OCI-M2 (cell line): ENCODE measurements at regions not wholly inside any gene's neighbourhood (a gene's known extent, or its start where the extent isn't known, plus 50 kb on each side); places are given as distances from the start of the nearest gene placed in this dataset.
"Not testable (repeated sequence)": the region's sequence is repeated elsewhere in the genome, so short reads cannot be mapped to it uniquely, and the experiment has no call there.

Source experiments
- DNase-seq: peaks from one replicate; lab custom pipeline; 2025; ENCODE audit not compliant: unreplicated experiment; lab: John Stamatoyannopoulos, UW

- no peak for DNase-seq
Measured at GRCh38 chr18:1039421-1039820, 134.8 kb downstream of the ADCYAP1 start.

DNA sequence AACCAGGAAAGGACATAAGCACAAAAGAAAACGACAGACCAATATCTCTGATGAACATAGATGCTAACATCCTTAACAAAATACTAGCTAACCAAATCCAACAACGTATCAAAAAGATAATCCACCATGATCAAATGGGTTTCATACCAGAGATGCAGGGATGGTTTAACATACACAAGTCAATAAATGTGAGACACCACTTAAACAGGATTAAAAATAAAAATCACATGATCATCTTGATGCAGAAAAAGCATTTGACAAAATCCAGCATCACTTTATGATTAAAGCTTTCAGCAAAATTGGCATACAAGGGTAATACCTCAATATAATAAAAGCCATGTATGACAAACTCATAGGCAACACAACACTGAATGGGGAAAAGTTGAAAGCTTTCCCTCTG, 138.4 kb downstream of the ADCYAP1 start:
- not testable (repeated sequence) for DNase-seq

DNA sequence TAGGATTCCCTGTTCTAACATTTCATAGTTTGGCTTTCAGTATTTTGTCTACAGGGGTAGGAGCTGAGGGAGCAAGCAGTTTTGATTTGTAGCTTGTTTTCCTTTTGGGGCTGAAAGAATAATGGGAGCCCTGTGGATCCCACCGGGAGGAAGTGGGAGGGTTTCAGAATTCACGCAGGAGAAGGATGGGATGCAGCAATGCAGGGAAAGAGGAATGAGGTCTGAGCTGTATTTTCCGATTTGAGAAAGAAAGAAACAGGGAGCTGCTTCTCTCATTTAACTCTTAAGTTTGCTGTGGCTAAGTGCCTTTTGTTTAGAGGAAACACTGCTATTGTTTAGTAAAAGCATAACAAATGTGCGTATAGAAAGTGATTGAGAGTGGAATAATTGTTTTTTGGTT, 141.0 kb downstream of the ADCYAP1 start:
- no peak for DNase-seq

DNA sequence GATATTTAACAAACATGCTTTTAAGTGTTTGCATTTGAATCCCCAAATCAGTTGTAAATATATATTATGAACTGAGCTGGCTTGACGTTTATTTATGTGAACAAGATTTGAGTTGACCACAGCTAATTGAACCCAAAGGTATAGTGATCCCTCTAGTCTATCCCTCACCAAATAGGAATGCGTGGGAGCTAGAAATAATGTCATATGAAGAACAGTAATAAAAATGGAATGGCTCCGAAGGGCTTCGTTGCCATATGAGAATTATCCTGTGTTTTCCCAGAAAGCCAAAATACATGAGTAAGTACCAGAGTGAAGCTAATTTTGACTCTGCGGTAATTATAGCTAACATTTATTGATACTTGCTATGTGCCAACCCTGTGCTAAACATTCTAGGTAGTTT, 142.7 kb downstream of the ADCYAP1 start:
- DNase-seq, result no peak

GRCh38 chr18:1048032-1048431, 143.4 kb downstream of the ADCYAP1 start:
- DNase-seq, result no peak

GRCh38 chr18:1049173-1049572, 144.5 kb downstream of the ADCYAP1 start:
- no peak for DNase-seq

- no peak for DNase-seq
Measured at GRCh38 chr18:1050012-1050657, 145.5 kb downstream of the ADCYAP1 start.

DNA sequence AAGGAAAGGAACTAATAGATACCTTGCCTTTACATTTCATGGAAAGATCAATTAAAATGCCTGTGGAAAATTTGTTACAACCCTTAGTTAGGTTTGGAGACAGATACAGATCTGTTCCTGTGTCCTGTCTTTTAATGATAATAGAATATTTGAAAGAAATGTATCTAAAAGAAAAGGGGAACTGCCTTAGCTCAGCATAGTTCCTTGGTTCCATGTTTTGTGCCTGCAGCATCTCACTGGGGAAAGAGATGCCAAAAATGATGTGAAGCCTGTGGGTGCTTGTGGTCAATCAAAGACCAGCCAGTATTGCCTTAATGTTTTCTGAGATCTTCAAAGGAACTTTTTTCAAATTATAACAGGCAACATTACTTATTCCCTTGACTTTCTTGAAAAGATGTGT, 147.6 kb downstream of the ADCYAP1 start:
- no peak for DNase-seq

DNA sequence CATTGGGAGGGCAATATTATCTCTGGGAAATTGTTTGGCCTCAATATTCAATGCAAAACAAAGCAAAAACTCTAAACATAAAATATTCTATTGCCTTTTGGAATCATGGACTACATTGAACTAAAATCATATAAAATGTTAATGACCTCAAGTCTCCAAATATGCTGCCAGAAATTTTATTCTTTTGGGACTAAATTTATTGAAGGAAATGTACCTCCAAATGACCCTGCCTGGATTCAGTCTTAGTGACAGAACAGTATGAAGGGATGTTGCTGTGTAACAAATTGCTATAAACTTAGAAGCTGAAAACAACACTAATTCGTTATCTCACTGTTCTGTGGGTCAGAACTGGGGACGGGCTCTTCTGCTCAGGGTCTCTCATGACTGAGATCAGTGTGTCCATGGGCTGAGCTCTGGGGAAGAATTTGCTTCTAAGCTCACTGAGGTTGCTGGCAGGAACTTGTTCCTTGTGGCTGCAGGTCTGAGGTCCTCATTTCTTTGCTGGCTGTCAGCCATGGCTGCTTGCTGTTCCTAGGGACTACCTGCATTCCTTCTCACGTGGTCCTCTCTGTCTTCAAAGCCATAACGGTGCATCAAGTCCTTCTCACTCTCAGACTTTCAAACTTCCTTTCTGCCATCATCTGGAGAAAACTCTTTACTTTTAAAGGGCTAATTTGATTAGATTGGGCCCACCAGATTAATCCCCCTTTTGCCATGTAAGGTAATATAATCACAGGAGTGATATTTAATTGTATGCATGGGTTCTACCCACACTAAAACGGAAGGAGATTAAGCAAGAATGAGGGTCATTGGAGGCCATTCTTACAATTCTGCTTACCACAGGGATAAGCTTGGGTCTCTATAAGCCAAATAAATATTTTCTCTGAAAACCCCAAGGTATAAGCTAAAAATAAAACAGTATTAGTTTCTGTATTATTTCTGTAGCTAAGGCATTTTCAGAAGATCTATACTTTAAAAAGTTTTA, 149.0 kb downstream of the ADCYAP1 start:
- no peak for DNase-seq

DNA sequence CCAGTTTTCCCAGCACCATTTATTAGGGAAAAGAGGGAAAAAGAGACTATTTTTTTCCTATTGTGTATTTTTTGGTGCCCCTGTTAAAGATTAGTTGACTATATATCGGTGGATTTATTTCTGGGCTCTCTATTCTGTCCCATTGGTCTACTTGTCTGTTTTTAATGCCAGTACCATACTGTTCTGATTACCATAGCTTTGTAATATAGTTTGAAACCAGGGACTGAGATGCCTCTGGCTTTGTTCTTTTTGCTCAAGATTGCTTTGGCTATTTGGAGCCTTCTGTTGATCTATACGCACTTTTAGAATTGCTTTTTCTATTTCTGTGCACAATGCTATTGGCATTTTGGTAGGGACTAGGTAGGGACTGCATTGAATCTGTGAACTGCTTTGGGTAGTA, 151.7 kb downstream of the ADCYAP1 start:
- DNase-seq, result no peak

- DNase-seq, result no peak
Measured at GRCh38 chr18:1057367-1057766, 152.7 kb downstream of the ADCYAP1 start.

DNA sequence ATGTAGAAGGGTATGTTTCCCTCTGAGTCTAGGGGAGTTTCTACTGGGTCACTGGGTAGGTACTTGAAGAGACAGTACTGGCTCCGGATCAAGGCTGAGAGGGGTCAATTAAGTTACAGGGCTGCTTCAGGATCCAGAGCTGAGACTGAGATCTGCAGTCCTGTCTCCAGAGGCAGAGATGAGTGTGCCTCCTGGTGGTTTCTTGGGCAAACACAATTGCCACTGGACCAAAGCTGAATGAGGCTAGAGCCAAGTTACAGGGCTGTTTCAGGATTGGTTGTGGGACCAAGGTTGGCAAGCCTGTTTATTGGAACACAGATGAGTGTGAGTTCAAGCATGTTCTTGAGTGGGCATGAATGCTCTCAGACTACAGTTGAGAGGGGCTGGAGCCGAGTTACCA, 157.9 kb downstream of the ADCYAP1 start:
- DNase-seq, result no peak

DNA sequence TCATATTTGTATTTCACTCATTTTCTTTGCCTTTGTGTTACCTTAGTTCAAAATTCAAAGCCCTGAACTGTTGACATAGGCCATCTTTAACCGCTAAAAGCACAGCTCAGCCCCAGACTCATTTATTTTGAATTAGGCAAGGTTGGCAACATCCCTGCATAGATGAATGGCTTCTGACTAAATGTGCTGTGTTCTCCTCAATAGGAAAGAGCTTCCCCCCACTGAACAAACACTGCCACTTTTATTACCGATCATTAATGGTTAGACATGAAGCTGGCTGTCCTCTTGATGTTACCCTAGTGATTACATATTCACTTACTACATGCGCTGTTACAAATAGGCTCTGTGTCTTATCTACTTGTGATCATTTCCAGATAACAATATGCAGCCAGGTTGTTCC, 170.7 kb downstream of the ADCYAP1 start:
- DNase-seq, result no peak

DNA sequence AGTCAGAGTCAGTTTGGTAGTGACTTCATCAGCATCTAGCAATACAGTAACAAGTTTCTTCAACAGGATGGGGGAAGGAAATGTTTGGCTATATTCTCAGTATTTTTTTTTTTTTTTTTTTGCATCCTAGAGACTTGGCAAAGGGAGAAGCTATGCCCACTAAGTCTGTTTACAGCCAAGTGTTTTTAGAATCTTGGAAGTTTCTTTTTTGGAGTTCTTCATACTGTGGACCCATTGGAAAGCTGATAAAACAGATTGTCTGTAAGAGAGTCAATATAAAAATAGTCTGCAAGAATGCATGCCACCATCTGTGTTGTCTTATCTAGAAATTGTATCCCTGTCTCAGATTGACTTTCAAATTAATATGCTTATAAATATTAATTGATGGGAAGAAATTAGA, 171.2 kb downstream of the ADCYAP1 start:
- DNase-seq, result no peak

DNA sequence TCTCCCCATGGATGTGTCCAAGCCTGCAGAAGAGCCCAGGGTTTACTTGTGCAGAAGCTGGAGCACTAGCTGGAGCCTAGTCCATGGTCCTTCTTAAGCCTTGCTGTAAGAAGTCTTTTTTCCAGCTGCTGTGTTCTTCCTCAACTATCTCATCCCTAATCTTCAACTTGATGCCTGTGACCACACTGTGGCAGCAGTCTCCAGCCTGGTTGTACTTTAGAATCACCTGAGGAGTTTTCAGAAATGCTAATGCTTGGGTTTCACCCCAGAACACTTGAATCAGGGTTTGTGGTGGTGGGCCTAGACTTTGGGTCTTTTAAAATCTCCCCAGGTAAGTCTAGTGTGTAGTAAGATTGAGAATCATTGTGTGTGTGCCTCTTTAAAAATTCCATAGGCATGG, 173.6 kb downstream of the ADCYAP1 start:
- DNase-seq, result no peak

DNA sequence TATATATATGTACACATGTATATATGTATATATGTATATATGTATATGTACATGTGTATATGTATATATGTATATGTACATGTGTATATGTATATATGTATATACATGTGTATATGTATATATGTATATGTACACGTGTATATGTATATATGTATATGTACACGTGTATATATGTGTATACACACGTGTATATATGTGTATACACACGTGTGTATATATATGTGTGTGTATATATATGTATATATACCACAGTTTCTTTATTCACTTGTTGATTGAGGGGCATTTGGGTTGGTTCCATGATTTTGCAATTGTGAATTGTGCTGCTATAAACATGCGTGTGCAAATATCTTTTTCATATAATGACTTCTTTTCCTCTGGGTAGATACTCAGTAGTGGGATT, 179.0 kb downstream of the ADCYAP1 start:
- DNase-seq, result not testable (repeated sequence)

- no peak for DNase-seq
Measured at GRCh38 chr18:1090758-1091157, 186.1 kb downstream of the ADCYAP1 start.

DNA sequence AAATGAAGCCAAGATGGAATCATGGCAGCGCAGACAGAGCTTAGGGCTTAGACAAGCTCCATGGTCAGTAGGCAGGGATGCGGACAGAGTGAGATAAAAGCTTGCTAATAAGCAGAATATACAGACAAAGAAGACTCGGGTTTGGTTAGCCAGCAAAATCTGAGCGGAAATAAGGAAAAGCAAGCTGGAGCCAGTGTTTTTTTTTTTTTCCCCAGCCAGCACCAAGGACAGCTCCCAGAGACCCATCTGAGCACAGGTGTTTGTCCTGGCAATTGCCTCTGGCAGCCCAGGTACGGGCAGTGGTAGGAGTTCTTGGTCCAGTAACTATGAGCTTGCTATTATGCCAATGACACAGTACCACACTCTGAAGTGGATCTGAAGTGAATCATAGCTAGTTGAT, 187.6 kb downstream of the ADCYAP1 start:
- DNase-seq, result no peak

- no peak for DNase-seq
Measured at GRCh38 chr18:1094409-1094808, 189.7 kb downstream of the ADCYAP1 start.

- DNase-seq, result not testable (repeated sequence)
Measured at GRCh38 chr18:1097991-1098735, 193.5 kb downstream of the ADCYAP1 start.

DNA sequence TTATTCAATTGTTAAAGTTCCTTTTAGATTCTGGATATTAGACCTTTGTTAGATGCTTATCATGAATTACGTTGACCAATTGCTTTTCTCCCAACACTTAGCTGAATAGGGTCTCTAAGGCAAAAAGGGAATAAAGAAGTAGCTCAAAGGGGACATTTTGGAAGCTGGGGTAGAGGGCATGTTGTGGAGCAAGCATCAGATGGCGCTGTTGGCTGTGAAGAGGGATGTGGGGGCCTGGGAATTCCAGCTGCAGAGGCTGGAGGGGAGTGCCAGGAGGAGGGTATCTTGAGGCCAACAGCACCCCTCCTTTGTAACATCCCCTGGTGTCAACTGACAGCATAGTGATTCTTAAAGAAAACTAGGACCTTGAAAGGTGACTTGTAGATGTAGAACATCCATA, 198.2 kb downstream of the ADCYAP1 start:
- no peak for DNase-seq

- DNase-seq, result no peak
Measured at GRCh38 chr18:1103537-1103936, 198.9 kb downstream of the ADCYAP1 start.
